GM21423 (cell line): ENCODE measurements at regions not wholly inside any gene's neighbourhood (a gene's known extent, or its start where the extent isn't known, plus 50 kb on each side); places are given as distances from the start of the nearest gene placed in this dataset.
"Not testable (repeated sequence)": the region's sequence is repeated elsewhere in the genome, so short reads cannot be mapped to it uniquely, and the experiment has no call there.

Source experiments
- ATAC-seq: cut with Tn5 transposase; IDR thresholded peaks from one replicate; pipeline ENCODE4 v1.9.1; 2021; ENCODE audit warnings: mild to moderate bottlenecking, moderate library complexity; ENCODE audit not compliant: unreplicated experiment

GRCh38 chr18:9009703-9010488 is 92.6 kb upstream of the NDUFV2 start:
- ATAC-seq, result no peak

DNA sequence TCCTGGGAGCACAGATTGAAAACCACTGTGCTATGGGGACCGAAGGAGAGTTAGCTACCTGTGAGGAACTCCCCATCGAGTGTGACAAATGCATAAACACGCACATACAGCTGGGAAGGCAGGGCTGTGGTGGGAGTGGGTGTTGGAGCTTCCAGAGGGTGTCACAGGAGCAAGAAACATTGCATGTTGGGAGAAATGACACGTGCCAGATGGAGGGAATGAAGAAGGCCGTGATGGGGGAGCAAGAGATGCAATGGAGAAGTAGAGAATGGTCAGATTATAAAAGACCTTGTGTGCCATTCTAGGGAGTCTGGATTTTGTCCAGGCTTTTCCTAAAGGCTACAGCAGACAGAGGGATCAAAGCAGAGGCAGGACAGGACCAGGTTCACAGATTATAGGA is 91.1 kb upstream of the NDUFV2 start:
- ATAC-seq, result no peak

DNA sequence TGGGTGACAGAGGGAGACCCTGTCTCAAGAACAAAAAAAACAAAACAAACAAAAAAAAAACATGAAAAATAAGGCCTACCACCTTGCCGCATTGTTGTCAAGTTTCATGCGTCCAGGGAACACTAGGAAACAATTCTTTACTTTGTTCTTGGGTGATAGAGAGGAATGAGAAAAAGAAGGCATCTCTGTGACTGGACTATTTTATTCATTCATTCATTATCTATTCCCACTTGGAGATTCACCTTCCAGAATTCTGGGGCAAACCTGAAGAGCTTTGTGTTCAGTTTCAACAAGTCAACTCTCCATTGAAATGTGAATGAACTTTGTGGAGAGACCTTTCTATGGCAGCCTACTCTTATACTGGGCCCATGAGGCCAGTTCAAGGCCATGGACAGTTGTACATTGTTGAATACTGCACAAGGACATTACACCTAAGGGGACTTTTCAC is 88.5 kb upstream of the NDUFV2 start:
- no peak for ATAC-seq

- no peak for ATAC-seq
Measured at GRCh38 chr18:9015689-9016088, 86.8 kb upstream of the NDUFV2 start.

DNA sequence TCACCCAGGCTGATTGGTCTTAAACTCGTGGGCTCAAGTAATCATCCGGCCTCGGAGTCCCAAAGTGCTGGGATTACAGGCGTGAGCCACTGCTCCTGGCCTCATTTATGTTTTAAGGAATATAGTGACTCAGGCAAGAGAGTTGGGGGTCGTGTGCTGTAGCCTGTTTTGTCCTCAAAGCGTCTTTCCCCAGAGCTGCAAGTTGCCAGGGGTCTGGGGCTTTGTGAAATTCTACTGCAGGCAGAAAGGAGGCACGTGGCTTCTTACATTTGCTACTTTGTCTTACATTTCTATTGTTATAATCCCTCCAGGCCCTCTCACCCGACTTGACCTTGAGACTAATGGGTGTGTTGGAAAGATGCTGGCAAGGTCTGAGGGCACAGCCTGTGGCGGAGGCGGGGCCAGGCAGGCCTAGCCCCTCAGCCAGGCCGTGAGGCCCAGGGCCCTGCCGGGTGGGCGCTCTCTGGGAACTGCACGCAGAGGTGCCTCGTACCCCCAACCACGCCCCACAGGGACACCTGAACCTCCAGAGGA is 85.8 kb upstream of the NDUFV2 start:
- ATAC-seq, result no peak

DNA sequence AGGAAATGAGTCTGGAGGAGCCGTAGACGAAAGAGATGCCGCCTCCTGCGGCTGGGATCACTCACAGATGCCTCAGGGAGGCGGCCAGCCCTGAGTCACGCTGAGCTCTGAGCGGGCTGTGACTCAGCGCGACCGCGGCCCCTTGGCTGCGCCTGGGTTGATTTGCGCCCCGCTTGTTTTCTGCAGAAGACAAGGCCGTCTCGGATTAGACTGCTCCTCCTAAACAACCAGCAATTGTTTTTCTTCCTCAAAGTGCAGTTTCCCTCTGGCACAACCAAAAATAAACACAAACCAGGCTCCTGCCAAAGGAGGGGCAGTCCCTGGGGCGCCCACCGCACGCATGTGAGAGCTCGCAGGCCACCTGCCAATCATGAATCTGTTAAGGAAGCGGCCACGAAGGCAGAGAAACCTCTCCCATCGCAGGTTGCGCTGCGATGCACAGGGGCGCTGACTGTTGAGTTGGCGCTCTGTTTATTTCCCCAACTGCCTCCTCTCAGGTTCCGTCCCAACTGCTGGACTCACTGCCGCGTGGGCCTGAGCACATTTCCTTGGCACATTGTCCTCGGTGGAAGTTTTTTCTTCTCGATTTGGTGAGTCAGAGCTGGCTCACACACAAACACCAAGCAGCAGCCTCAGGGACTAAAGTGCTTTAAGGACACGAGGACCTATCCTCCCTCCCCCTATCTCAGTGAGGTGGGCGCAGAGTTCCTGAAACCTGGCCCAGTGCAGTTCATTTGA is 85.2 kb upstream of the NDUFV2 start:
- ATAC-seq, result peak; percentile 86

DNA sequence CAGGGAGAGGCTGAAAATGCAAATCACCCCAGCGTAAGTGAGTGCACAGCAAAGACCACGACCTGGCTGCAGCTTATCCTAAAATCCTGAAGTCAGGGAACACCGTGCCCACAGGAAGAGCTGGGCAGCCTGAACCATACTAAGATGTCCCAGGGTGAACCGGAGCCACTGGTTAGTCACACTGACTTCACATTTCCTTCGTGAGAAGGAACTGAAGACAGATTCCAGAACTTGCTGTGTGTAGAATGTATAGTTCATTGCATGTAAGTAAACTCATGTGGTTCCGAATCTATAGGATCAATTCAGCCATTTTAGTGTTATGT is 84.6 kb upstream of the NDUFV2 start:
- ATAC-seq, result no peak

GRCh38 chr18:9019135-9019534 is 83.4 kb upstream of the NDUFV2 start:
- no peak for ATAC-seq

GRCh38 chr18:9020221-9020620 is 82.3 kb upstream of the NDUFV2 start:
- no peak for ATAC-seq

GRCh38 chr18:9021458-9021857 is 81.0 kb upstream of the NDUFV2 start:
- no peak for ATAC-seq

DNA sequence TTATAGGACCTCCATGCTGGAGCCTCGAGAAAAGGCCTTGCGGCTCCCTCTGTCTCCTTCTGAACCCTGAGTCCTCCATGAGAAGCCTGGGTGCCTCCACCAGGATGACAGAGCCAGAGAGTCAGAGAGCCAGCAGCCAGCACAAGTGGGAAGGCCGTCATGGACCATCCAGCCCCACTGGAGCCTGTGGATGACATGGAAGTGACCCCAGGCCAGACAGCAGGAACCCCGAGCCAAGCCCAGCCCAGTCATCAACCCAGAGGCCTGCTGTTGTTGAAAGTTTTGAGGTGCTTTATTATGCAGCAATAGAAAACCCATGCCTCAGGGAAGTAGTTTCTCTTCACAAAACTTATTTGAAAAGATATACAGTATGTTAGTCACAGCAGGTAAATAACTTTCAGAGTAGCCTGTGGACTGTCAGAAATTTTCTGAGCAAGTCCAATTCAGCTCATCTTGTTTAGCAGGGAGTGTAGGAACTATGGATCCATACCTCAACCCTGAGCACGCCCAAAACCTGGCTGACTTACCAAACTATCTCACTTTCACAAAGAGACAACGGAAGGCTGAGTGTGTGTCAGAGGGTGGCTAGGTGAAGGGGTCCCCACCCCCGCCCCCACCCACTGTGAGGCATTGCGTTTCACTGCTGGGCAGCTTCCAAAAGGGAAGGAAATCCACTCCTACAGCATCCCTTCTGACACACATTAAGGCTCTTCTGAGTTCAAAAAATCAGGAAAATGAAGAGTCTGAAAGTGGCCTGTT is 79.9 kb upstream of the NDUFV2 start:
- no peak for ATAC-seq

- not testable (repeated sequence) for ATAC-seq
Measured at GRCh38 chr18:9024031-9024646, 78.4 kb upstream of the NDUFV2 start.

GRCh38 chr18:9025091-9025838 is 77.2 kb upstream of the NDUFV2 start:
- ATAC-seq, result no peak

DNA sequence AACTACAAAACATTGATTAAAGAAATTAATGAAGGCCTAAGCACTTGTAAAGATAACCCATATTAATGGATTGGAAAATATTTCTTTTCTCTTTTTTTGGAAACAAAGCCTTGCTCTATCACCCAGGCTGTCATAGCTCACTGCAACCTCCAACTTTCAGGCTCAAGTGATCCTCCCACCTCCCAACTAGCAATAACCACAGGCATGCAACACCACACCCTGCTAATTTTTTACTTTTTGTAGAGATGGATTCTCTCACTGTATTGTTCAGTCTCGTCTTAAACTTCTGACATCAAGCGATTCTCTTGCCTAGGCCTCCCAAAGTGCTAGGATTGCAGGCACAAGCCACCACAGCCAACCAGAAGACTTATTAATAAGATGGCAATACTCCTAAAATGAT is 73.4 kb upstream of the NDUFV2 start:
- ATAC-seq, result no peak

- no peak for ATAC-seq
Measured at GRCh38 chr18:9032519-9032918, 70.0 kb upstream of the NDUFV2 start.

GRCh38 chr18:9038277-9038871 is 64.1 kb upstream of the NDUFV2 start:
- no peak for ATAC-seq

- ATAC-seq, result no peak
Measured at GRCh38 chr18:9039441-9040071, 62.9 kb upstream of the NDUFV2 start.

DNA sequence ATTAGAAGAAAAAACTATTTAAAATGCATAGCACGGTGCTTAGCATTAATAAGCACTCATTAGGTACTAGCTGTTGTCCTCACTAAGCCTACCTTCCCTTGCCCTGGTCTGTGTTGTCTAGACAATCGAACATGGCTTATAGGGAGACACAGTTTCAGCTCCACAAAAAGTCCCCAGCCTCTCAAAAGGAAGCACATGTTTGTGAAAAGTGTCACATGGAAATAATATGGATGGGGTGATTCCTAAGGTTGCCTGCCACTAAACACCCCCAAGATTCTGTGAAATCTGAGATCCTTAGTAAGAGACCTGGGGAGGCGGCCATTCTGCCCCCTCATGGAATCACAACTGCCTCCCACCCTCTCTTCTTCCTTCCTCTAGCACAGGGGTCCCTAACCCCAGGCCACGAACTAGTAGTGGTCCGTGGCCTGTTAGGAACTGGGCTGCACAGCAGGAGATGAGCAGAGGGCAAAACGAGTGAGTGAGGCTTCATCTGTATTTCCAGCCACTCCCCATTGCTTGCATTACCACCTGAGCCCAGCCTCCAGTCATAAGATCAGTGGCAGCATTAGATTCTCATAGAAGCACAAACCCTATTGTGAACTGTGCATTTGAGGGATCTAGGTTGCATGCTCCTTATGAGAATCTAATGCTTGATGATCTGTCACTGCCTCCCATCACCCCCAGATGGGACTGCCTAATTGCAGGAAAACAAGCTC is 59.6 kb upstream of the NDUFV2 start:
- ATAC-seq, result no peak

DNA sequence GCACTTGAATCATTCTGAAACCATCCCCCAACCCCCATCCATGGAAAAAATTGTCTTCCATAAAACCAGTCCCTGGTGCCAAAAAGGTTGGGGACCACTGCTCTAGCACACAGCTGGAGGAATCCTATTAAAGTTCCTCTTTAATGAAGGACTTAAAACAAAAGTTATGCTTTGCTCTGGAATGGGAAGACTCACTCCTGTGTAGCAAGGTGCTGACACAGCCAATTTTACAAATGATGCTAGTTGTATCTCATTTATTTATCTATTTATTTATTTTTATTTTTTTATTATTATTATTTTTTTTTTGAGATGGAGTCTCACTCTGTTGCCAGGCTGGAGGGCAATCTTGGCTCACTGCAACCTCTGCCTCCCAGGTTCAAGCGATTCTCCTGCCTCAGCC is 58.9 kb upstream of the NDUFV2 start:
- ATAC-seq, result no peak
